Caco-2 (cell line): ENCODE measurements at regions not wholly inside any gene's neighbourhood (a gene's known extent, or its start where the extent isn't known, plus 50 kb on each side); places are given as distances from the start of the nearest gene placed in this dataset.

Source experiments
- BruUV-seq: library from RNA; stranded (reverse); fragments of 400-500 nt; replicated peaks from 2 replicates; lab custom pipeline; 2021; lab: Mats Ljungman, UMichigan
- CTCF ChIA-PET: fragments of 300-600 bp; sonication (Branson Sonifier 250); formaldehyde crosslinking; loops from one replicate; lab custom pipeline; 2022; ENCODE audit warnings: antibody characterized with exemption; lab: Charles Lee
- POLR2A ChIA-PET: fragments of 300-600 bp; sonication (Branson Sonifier 250); formaldehyde crosslinking; loops from one replicate; lab custom pipeline; 2022; ENCODE audit warnings: antibody characterized with exemption; lab: Charles Lee
- DNase-seq, 2 experiments: peaks; one replicate each; pipeline versions ENCODE4 v3.0.0 to v3.0.0-alpha.2; 2020 to 2022
- H3K27me3 ChIP-seq: replicated peaks from 2 replicates; pipeline ENCODE4 v1.6.0; 2011; ENCODE audit warnings: low read length; ENCODE audit not compliant: control insufficient read depth, insufficient read depth
- H3K36me3 ChIP-seq: 2 replicates; pipeline ENCODE4 v1.5.1; 2011; ENCODE audit warnings: low read length; ENCODE audit not compliant: control insufficient read depth, insufficient read depth
- H3K4me1 ChIP-seq: fragments of 250-450 bp; sonication (Bioruptor Pico); 2 replicates; pipeline ENCODE4 v1.5.1; 2020; ENCODE audit warnings: mild to moderate bottlenecking
- H3K4me3 ChIP-seq: 2 replicates; pipeline ENCODE4 v1.5.1; 2011; ENCODE audit warnings: low read depth, mild to moderate bottlenecking, control low read depth, low read length
- H3K9me3 ChIP-seq: fragments of 250-450 bp; sonication (Bioruptor Pico); 2 replicates; pipeline ENCODE4 v1.5.1; 2020; ENCODE audit warnings: mild to moderate bottlenecking, moderate library complexity
- H3K27ac Mint-ChIP-seq: one replicate; pipeline ENCODE4 v1.8.0; 2022; ENCODE audit warnings: mixed read lengths; ENCODE audit not compliant: unreplicated experiment
- H3K27me3 Mint-ChIP-seq: one replicate; pipeline ENCODE4 v1.8.0; 2022; ENCODE audit warnings: mixed read lengths; ENCODE audit not compliant: insufficient read depth, unreplicated experiment
- H3K36me3 Mint-ChIP-seq: one replicate; pipeline ENCODE4 v1.8.0; 2022; ENCODE audit warnings: mild to moderate bottlenecking, mixed read lengths; ENCODE audit not compliant: insufficient read depth, unreplicated experiment
- H3K4me1 Mint-ChIP-seq: one replicate; pipeline ENCODE4 v1.8.0; 2022; ENCODE audit warnings: low read depth, mixed read lengths; ENCODE audit not compliant: unreplicated experiment
- H3K4me3 Mint-ChIP-seq: one replicate; pipeline ENCODE4 v1.8.0; 2022; ENCODE audit warnings: mild to moderate bottlenecking, moderate library complexity, mixed read lengths; ENCODE audit not compliant: unreplicated experiment
- H3K9me3 Mint-ChIP-seq: one replicate; pipeline ENCODE4 v1.8.0; 2022; ENCODE audit warnings: mixed read lengths; ENCODE audit not compliant: unreplicated experiment
- CTCF ChIP-seq, 2 experiments: fragments of 200-600 bp in 1 of 2; IDR thresholded peaks; 1 replicate in 1 of 2; 2 replicates in 1 of 2; pipeline versions ENCODE4 v1.5.1 to v1.8.0; 2011 to 2022; ENCODE audit warnings: antibody characterized with exemption in 1 of 2, control low read depth in 1 of 2, inconsistent platforms in 1 of 2, low read depth in 1 of 2, low read length in 1 of 2, mild to moderate bottlenecking in 1 of 2, moderate library complexity in 1 of 2; ENCODE audit not compliant: insufficient read depth in 1 of 2, severe bottlenecking in 1 of 2, unreplicated experiment in 1 of 2
- intact Hi-C: fragments of 100-400 bp; cut with micrococcal nuclease; formaldehyde crosslinking; loops from one replicate; pipeline ENCODE4 v1.10.0; 2022; ENCODE audit not compliant: unreplicated experiment

DNA sequence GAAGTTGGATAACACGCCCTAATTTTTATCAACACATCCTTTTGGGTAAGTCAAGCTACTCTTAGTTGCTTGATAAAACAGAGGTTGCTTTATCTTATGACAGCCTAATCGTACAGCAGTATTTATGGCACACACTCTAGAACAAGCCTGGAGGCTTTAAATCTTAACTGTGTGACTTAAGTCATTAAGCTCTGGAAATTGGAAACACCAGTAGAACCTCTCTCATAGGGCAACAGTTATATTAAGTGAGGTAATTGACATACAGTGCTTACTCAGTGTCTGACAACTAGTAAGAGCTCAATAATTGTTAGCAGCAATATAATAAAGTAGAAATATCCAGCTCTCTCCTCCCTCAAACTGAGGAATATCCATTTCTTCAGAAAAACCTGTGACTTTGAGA lies 808.9 kb upstream of the WWC1 start:
- POLR2A ChIA-PET, result no interaction called here
- Mint-ChIP-seq H3K4me3 (no peak overlapping the region), H3K4me1 (no peaks in the 10 kb centered on the region), H3K27ac (no peak overlapping the region), H3K27me3 (peaks cover 10% of the 10 kb centered on the region), H3K36me3 (no peaks in the 10 kb centered on the region), H3K9me3 (no peaks in the 10 kb centered on the region)
- Histone ChIP-seq H3K36me3 (no peaks in the 10 kb centered on the region), H3K4me3 (no peak overlapping the region), H3K4me1 (no peaks in the 10 kb centered on the region), H3K27me3 (no peaks in the 10 kb centered on the region), H3K9me3 (no peaks in the 10 kb centered on the region)
- no peak for TF ChIP-seq CTCF (IDR thresholded peaks at IDR 0.05; ENCODE audit: insufficient read depth in 1 of 2, low read depth in 1 of 2, low read length in 1 of 2, severe bottlenecking in 1 of 2, unreplicated experiment in 1 of 2)
- intact Hi-C loops, result no loop called here
- no peak for DNase-seq
- BruUV-seq, result no TSS peak
- CTCF ChIA-PET, result no interaction called here

GRCh38 chr5:167485061-167485774 lies 806.2 kb upstream of the WWC1 start:
- no peak for TF ChIP-seq CTCF (IDR thresholded peaks at IDR 0.05; ENCODE audit: insufficient read depth in 1 of 2, low read depth in 1 of 2, low read length in 1 of 2, severe bottlenecking in 1 of 2, unreplicated experiment in 1 of 2)
- H3K4me1 ChIP-seq, result no peaks in the 10 kb centered on the region
- Mint-ChIP-seq H3K27me3 (peaks cover 8% of the 10 kb centered on the region), H3K9me3 (no peaks in the 10 kb centered on the region), H3K27ac (no peak overlapping the region), H3K4me1 (no peaks in the 10 kb centered on the region), H3K4me3 (no peak overlapping the region), H3K36me3 (no peaks in the 10 kb centered on the region)
- no peaks in the 10 kb centered on the region for H3K27me3 ChIP-seq
- no TSS peak for BruUV-seq
- DNase-seq, result no peak
- no peaks in the 10 kb centered on the region for H3K36me3 ChIP-seq
- no peak overlapping the region for H3K4me3 ChIP-seq
- intact Hi-C loops, result no loop called here
- POLR2A ChIA-PET, result no interaction called here
- no peaks in the 10 kb centered on the region for H3K9me3 ChIP-seq
- CTCF ChIA-PET, result no interaction called here

DNA sequence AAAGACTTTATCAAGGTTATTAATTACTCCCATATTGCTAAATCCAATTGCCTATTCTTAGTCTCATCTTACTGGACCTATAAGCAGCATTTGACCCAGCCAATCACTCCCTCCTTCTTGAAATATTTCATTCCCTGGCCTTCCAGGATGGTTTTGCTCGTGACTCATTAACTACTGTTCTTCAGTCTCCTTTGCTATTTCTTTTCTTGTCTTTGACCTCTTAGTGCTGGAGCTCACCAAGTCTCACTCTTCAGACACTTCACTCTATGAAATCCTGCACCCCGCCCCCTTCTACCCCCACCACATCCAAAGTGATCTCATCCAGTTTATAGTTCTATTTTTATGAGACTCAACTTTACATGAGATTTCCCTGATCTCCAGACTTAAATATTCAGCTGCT lies 803.1 kb upstream of the WWC1 start:
- no peaks in the 10 kb centered on the region for H3K36me3 Mint-ChIP-seq
- no peaks in the 10 kb centered on the region for H3K4me1 ChIP-seq
- no TSS peak for BruUV-seq
- TF ChIP-seq CTCF (IDR thresholded peaks at IDR 0.05; ENCODE audit: insufficient read depth in 1 of 2, low read depth in 1 of 2, low read length in 1 of 2, severe bottlenecking in 1 of 2, unreplicated experiment in 1 of 2), result no peak
- H3K36me3 ChIP-seq, result no peaks in the 10 kb centered on the region
- no peaks in the 10 kb centered on the region for H3K9me3 ChIP-seq
- H3K27ac Mint-ChIP-seq, result no peak overlapping the region
- POLR2A ChIA-PET, result no interaction called here
- no peaks in the 10 kb centered on the region for H3K9me3 Mint-ChIP-seq
- DNase-seq, result no peak
- CTCF ChIA-PET, result no interaction called here
- no peaks in the 10 kb centered on the region for H3K27me3 ChIP-seq
- no peaks in the 10 kb centered on the region for H3K4me1 Mint-ChIP-seq
- H3K27me3 Mint-ChIP-seq, result peaks cover 11% of the 10 kb centered on the region
- no peak overlapping the region for H3K4me3 Mint-ChIP-seq
- intact Hi-C loops, result no loop called here
- H3K4me3 ChIP-seq, result no peak overlapping the region
